ENCODE measurements at regions not wholly inside any gene's neighbourhood (a gene's known extent, or its start where the extent isn't known, plus 50 kb on each side); places are given as distances from the start of the nearest gene placed in this dataset.

GRCh38 chr7:93014410-93014809 is 103.4 kb downstream of the SAMD9 start:
- Histone ChIP-seq H3K36me3 (no peaks in the 10 kb centered on the region), H3K4me1 (no peaks in the 10 kb centered on the region), H3K4me3 (no peak overlapping the region), H3K27me3 (no peaks in the 10 kb centered on the region), H3K27ac (peak overlapping the region in 1 of 4 donors; percentile 25), H3K9me3 (no peaks in the 10 kb centered on the region)
- 14 to 26% methylated on average over 1 of the region's 1 CpG for WGBS, 2 donors
- no peak for TF ChIP-seq CTCF (IDR thresholded peaks at IDR 0.05)
- intact Hi-C loops (cut with DNase I): no loop called here
- DNase-seq: no peak
- ATAC-seq: peak in 3 of 4 donors; percentile 44 to 65 (median 65)
- no peak for FAIRE-seq

DNA sequence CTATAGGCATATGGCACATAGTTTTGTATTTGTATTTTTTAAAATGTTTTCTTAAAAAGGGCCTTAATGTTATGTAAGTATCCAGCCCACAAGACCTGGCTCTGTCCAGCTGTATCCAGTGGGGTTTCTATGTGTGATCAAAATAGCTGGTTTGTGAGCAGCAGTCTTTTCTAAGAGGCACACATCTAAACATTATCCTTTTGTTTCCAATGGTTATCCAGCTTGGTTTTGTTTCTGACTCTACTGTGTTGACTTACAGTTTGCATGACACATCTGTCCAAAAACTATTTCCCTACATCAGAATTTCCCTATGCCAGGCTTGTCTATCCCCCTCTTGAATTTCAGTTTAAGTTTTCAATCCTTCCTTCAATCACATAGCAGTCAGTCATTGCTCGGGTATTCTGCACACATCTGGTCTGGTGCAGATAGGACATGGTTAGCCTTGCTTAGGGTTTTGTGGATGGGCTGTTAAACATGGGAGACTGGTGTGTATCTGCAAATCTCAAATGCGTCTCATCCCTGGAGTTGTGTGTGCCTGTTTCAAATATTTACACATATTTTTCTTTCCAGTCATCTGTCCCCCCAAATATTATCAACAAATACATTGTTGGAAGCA is 104.2 kb downstream of the SAMD9 start:
- H3K27me3 ChIP-seq: no peaks in the 10 kb centered on the region
- no peak overlapping the region for H3K27ac ChIP-seq
- intact Hi-C loops (cut with DNase I): no loop called here
- H3K9me3 ChIP-seq: no peaks in the 10 kb centered on the region
- FAIRE-seq: no peak
- DNase-seq: no peak
- no peaks in the 10 kb centered on the region for H3K4me1 ChIP-seq
- ATAC-seq: no peak
- WGBS, 2 donors: 77 to 87% methylated on average over 2 of the region's 2 CpGs
- no peaks in the 10 kb centered on the region for H3K36me3 ChIP-seq
- TF ChIP-seq CTCF (IDR thresholded peaks at IDR 0.05): no peak
- no peak overlapping the region for H3K4me3 ChIP-seq

GRCh38 chr7:93011351-93012294 is 106.2 kb downstream of the SAMD9 start:
- Histone ChIP-seq H3K27ac (no peak overlapping the region), H3K36me3 (no peaks in the 10 kb centered on the region), H3K4me3 (no peak overlapping the region), H3K9me3 (no peaks in the 10 kb centered on the region), H3K4me1 (no peaks in the 10 kb centered on the region), H3K27me3 (no peaks in the 10 kb centered on the region)
- TF ChIP-seq CTCF (IDR thresholded peaks at IDR 0.05): no peak
- DNase-seq: no peak
- intact Hi-C loops (cut with DNase I): no loop called here
- WGBS, 2 donors: 64 to 75% methylated on average over 7 of the region's 7 CpGs
- ATAC-seq: no peak
- no peak for FAIRE-seq

DNA sequence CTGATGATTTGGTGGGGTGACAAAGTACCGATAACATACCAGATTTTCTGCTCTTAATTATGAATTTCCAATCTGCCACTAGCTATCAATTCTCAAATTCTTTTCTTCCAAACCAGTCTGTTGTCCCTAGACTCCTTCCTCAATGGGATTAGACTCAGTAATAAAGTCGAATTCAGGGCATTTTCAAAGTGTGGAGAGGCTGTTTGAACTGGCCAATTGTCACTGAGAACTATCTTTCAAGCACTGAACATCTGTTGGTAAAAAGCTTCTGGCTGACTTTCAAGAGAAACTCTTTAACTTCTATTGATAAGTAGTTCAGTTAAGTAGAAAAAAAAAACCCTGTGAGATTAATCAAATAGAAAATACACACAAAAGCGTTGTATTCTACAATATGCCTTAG is 108.9 kb downstream of the SAMD9 start:
- FAIRE-seq (no peak), ATAC-seq (no peak), DNase-seq (no peak)
- TF ChIP-seq CTCF (IDR thresholded peaks at IDR 0.05): no peak
- no peak overlapping the region for H3K27ac ChIP-seq
- intact Hi-C loops (cut with DNase I): no loop called here
- H3K4me1 ChIP-seq: no peaks in the 10 kb centered on the region
- H3K27me3 ChIP-seq: no peaks in the 10 kb centered on the region
- H3K4me3 ChIP-seq: no peak overlapping the region
- H3K9me3 ChIP-seq: no peaks in the 10 kb centered on the region
- WGBS, 2 donors: 27 to 31% methylated on average over 3 of the region's 3 CpGs
- H3K36me3 ChIP-seq: no peaks in the 10 kb centered on the region
